HCT116 (cell line): ENCODE measurements at regions not wholly inside any gene's neighbourhood (a gene's known extent, or its start where the extent isn't known, plus 50 kb on each side); places are given as distances from the start of the nearest gene placed in this dataset.

Source experiments
- ATAC-seq: fragments of 200-7000 bp; cut with Tn5 transposase; 2 replicates; pipeline ENCODE4 v1.9.1; 2020; ENCODE audit warnings: mild to moderate bottlenecking, moderate library complexity
- BruUV-seq: library from RNA; stranded (reverse); fragments of 400-500 nt; replicated peaks from 2 replicates; lab custom pipeline; 2021; lab: Mats Ljungman, UMichigan
- CTCF ChIA-PET: fragments of 300-600 bp; sonication (Branson Sonifier 250); formaldehyde crosslinking; loops from one replicate; lab custom pipeline; 2021; ENCODE audit warnings: antibody characterized with exemption; lab: Charles Lee
- POLR2A ChIA-PET: fragments of 300-600, 350-600 bp; sonication (Branson Sonifier 250); formaldehyde crosslinking; loops from one replicate; lab custom pipeline; 2021; ENCODE audit warnings: antibody characterized with exemption; lab: Charles Lee
- RAD21 ChIA-PET, 2 experiments: fragments of 300-600 bp; sonication (Branson Sonifier 250); formaldehyde crosslinking; loops; one replicate each; lab custom pipeline; 2023; ENCODE audit warnings: low total read pairs in 2 of 2; ENCODE audit not compliant: uncharacterized antibody in 2 of 2, unreplicated experiment in 2 of 2, low non-redundant PET in 1 of 2; lab: Charles Lee
- DNase-seq: peaks from one replicate; pipeline ENCODE4 v3.0.0-alpha.2; 2010; ENCODE audit warnings: low read depth, low spot score
- H2AFZ ChIP-seq: fragments of 200-600 bp; shearing (Covaris generic), sonication (generic); 2 replicates; pipeline ENCODE4 v1.6.1; 2017; ENCODE audit warnings: low read depth, mixed run types, mixed read lengths, antibody characterized with exemption, low read length; ENCODE audit not compliant: poor library complexity, severe bottlenecking
- H3K27ac ChIP-seq: 2 replicates; pipeline ENCODE4 v1.5.1; 2012; ENCODE audit warnings: low read depth, low read length
- H3K27me3 ChIP-seq: fragments of 200-600 bp; sonication (generic); 2 replicates; pipeline ENCODE4 v1.6.1; 2016; ENCODE audit warnings: mixed run types, low read length, mixed read lengths; ENCODE audit not compliant: insufficient read depth
- H3K36me3 ChIP-seq, 2 experiments: fragments of 200-500 bp in 1 of 2; fragments of 200-600 bp in 1 of 2; sonication (Bioruptor generic) in 1 of 2; sonication (generic) in 1 of 2; 2 replicates each; pipeline versions ENCODE4 v1.5.1 to v1.6.1; 2014 to 2016; ENCODE audit warnings: low read length in 2 of 2, inconsistent platforms in 1 of 2, mixed read lengths in 1 of 2, mixed run types in 1 of 2; ENCODE audit not compliant: insufficient read depth in 2 of 2, control insufficient read depth in 1 of 2
- H3K4me1 ChIP-seq, 2 experiments: fragments of 200-600 bp in 1 of 2; sonication (generic) in 1 of 2; 2 replicates each; pipeline versions ENCODE4 v1.5.1 to v1.6.1; 2012 to 2017; ENCODE audit warnings: low read length in 2 of 2, inconsistent platforms in 1 of 2, mild to moderate bottlenecking in 1 of 2, mixed read lengths in 1 of 2, mixed run types in 1 of 2, moderate library complexity in 1 of 2; ENCODE audit not compliant: insufficient read depth in 2 of 2, control insufficient read depth in 1 of 2
- H3K4me2 ChIP-seq: fragments of 200-600 bp; sonication (generic); 2 replicates; pipeline ENCODE4 v1.6.1; 2017; ENCODE audit warnings: mixed run types, low read length, mixed read lengths
- H3K4me3 ChIP-seq, 2 experiments: fragments of 200-600 bp in 1 of 2; sonication (generic) in 1 of 2; replicated peaks in 1 of 2; 2 replicates each; pipeline ENCODE4 v1.5.1; 2011 to 2016; ENCODE audit warnings: low read length in 2 of 2, control low read depth in 1 of 2, low read depth in 1 of 2, mild to moderate bottlenecking in 1 of 2, mixed read lengths in 1 of 2, mixed run types in 1 of 2
- H3K79me2 ChIP-seq: fragments of 200-600 bp; sonication (generic); 2 replicates; pipeline ENCODE4 v1.6.1; 2017; ENCODE audit warnings: mild to moderate bottlenecking, mixed run types, low read length, moderate library complexity, mixed read lengths; ENCODE audit not compliant: insufficient read depth
- H3K9ac ChIP-seq: fragments of 200-600 bp; sonication (generic); 2 replicates; pipeline ENCODE4 v1.6.1; 2016; ENCODE audit warnings: low read length, mixed read lengths
- H3K9me2 ChIP-seq: fragments of 200-600 bp; sonication (generic), shearing (Covaris generic); 2 replicates; pipeline ENCODE4 v1.6.1; 2017; ENCODE audit warnings: mixed run types, mild to moderate bottlenecking, moderate library complexity; ENCODE audit not compliant: insufficient read depth
- H3K9me3 ChIP-seq, 2 experiments: fragments of 200-500 bp in 1 of 2; fragments of 200-600 bp in 1 of 2; sonication (Bioruptor generic) in 1 of 2; sonication (generic) in 1 of 2; 2 replicates each; pipeline ENCODE4 v1.6.1; 2014 to 2017; ENCODE audit warnings: low read length in 2 of 2, mixed read lengths in 2 of 2, inconsistent platforms in 1 of 2, low read depth in 1 of 2, mild to moderate bottlenecking in 1 of 2, mixed run types in 1 of 2, moderate library complexity in 1 of 2; ENCODE audit not compliant: control insufficient read depth in 1 of 2, insufficient read depth in 1 of 2
- H4K20me1 ChIP-seq: fragments of 200-600 bp; sonication (generic), shearing (Covaris generic); 2 replicates; pipeline ENCODE4 v1.6.1; 2017; ENCODE audit warnings: mixed run types, mild to moderate bottlenecking, moderate library complexity; ENCODE audit not compliant: insufficient read depth
- ATF3 ChIP-seq: IDR thresholded peaks from 2 replicates; pipeline ENCODE4 v1.6.1; 2012
- CTCF ChIP-seq, 3 experiments: fragments of 200-600 bp in 1 of 3; sonication (generic) in 1 of 3; IDR thresholded peaks in 2 of 3; conservative IDR thresholded peaks in 1 of 3; 2 replicates each; pipeline ENCODE4 v1.5.1; 2012 to 2017; ENCODE audit warnings: low read depth in 2 of 3, low read length in 2 of 3, antibody characterized with exemption in 1 of 3, borderline replicate concordance in 1 of 3, control low read depth in 1 of 3, mild to moderate bottlenecking in 1 of 3, mixed read lengths in 1 of 3, mixed run types in 1 of 3, moderate library complexity in 1 of 3; ENCODE audit not compliant: insufficient read depth in 1 of 3
- EGR1 ChIP-seq: IDR thresholded peaks from 2 replicates; pipeline ENCODE4 v1.6.1; 2012; ENCODE audit warnings: low read depth
- ELF1 ChIP-seq: IDR thresholded peaks from 2 replicates; pipeline ENCODE4 v1.6.1; 2012; ENCODE audit warnings: low read depth, borderline replicate concordance
- EZH2 ChIP-seq: fragments of 200-600 bp; sonication (generic); IDR thresholded peaks from 2 replicates; pipeline ENCODE4 v1.6.1; 2017; ENCODE audit warnings: antibody characterized with exemption, mixed run types
- EZH2phosphoT487 ChIP-seq: fragments of 200-600 bp; IDR thresholded peaks from 2 replicates; pipeline ENCODE4 v1.6.1; 2018; ENCODE audit warnings: antibody characterized with exemption, borderline replicate concordance
- REST ChIP-seq: IDR thresholded peaks from 2 replicates; pipeline ENCODE4 v1.6.1; 2012; ENCODE audit warnings: low read depth
- TCF7L2 ChIP-seq: IDR thresholded peaks from 2 replicates; pipeline ENCODE4 v1.7.0; 2011; ENCODE audit warnings: borderline replicate concordance, inconsistent platforms; ENCODE audit not compliant: insufficient read depth, insufficient read length; ENCODE audit errors: extremely low read depth
- YY1 ChIP-seq: IDR thresholded peaks from 2 replicates; pipeline ENCODE4 v1.6.1; 2011; ENCODE audit warnings: low read length, low read depth, moderate library complexity, mild to moderate bottlenecking; ENCODE audit not compliant: insufficient replicate concordance; ENCODE audit errors: extremely low read depth
- ZBTB33 ChIP-seq: IDR thresholded peaks from 2 replicates; pipeline ENCODE4 v1.6.1; 2011; ENCODE audit warnings: mild to moderate bottlenecking, low read length, moderate library complexity; ENCODE audit not compliant: insufficient replicate concordance; ENCODE audit errors: extremely low read depth
- ZFX ChIP-seq: fragments of 450-650 bp; IDR thresholded peaks from 2 replicates; pipeline ENCODE4 v1.6.1; 2017
- ZNF274 ChIP-seq: fragments of 200-500 bp; sonication (Bioruptor generic); IDR thresholded peaks from 2 replicates; pipeline ENCODE4 v1.6.1; 2014; ENCODE audit warnings: mild to moderate bottlenecking, low read depth, low read length, inconsistent platforms
- intact Hi-C: fragments of 100-400 bp; cut with micrococcal nuclease; formaldehyde crosslinking; loops from 2 replicates; pipeline ENCODE4 v1.10.0; 2022

- no peak for TF ChIP-seq CTCF (IDR thresholded peaks at IDR 0.05 in 2 of 3, conservative IDR thresholded peaks at IDR 0.05 in 1 of 3; ENCODE audit: borderline replicate concordance in 1 of 3, insufficient read depth in 1 of 3, low read depth in 2 of 3, low read length in 2 of 3)
- no peak for TF ChIP-seq ELF1
- no peak for TF ChIP-seq YY1
Observed at GRCh38 chr2:120494446-120494845, 148.5 kb downstream of the INHBB start (continued).

- ATAC-seq (no peak), DNase-seq (no peak)
- Histone ChIP-seq H3K4me3 (no peak overlapping the region), H3K4me2 (no peak overlapping the region), H3K4me1 (no peaks in the 10 kb centered on the region; a peak in 1 of 4 replicates), H3K36me3 (no peaks in the 10 kb centered on the region), H3K27me3 (0 out of 2 replicates have a peak, but pooled peaks cover 3% of the 10 kb centered on the region), H3K9me3 (no peaks in the 10 kb centered on the region), H2AFZ (no peak overlapping the region), H3K27ac (no peak overlapping the region), H4K20me1 (no peaks in the 10 kb centered on the region), H3K79me2 (no peaks in the 10 kb centered on the region), H3K9me2 (no peaks in the 10 kb centered on the region), H3K9ac (no peak overlapping the region)
- intact Hi-C loops = no loop called here
- BruUV-seq = no TSS peak
- ChIA-PET POLR2A (no interaction called here), CTCF (no interaction called here), RAD21 (no interaction called here)
- no peak for TF ChIP-seq ZNF274
- TF ChIP-seq REST = no peak
- TF ChIP-seq ATF3 = no peak
- no peak for TF ChIP-seq EZH2
- no peak for TF ChIP-seq EGR1
- no peak for TF ChIP-seq ZBTB33
- TF ChIP-seq TCF7L2 = no peak
- no peak for TF ChIP-seq ZFX
- no peak for TF ChIP-seq EZH2phosphoT487
Observed at GRCh38 chr2:120495586-120495985, 149.7 kb downstream of the INHBB start.
